Calu3 (cell line): ENCODE measurements at regions not wholly inside any gene's neighbourhood (a gene's known extent, or its start where the extent isn't known, plus 50 kb on each side); places are given as distances from the start of the nearest gene placed in this dataset.

Experiments used
- BruUV-seq: library from RNA; stranded (reverse); fragments of 400-500 nt; replicated peaks from 2 replicates; lab custom pipeline; 2021; lab: Mats Ljungman, UMichigan
- CTCF ChIA-PET: fragments of 300-600 bp; sonication (Branson Sonifier 250); formaldehyde crosslinking; loops from one replicate; lab custom pipeline; 2022; ENCODE audit warnings: antibody characterized with exemption; lab: Charles Lee
- DNase-seq: peaks from one replicate; pipeline ENCODE4 v3.0.0; 2022
- H3K27ac Mint-ChIP-seq: one replicate; pipeline ENCODE4 v1.8.0; 2022; ENCODE audit warnings: mixed read lengths; ENCODE audit not compliant: unreplicated experiment
- H3K27me3 Mint-ChIP-seq: one replicate; pipeline ENCODE4 v1.8.0; 2022; ENCODE audit warnings: mixed read lengths; ENCODE audit not compliant: unreplicated experiment
- H3K36me3 Mint-ChIP-seq: one replicate; pipeline ENCODE4 v1.8.0; 2022; ENCODE audit warnings: mild to moderate bottlenecking, moderate library complexity, mixed read lengths; ENCODE audit not compliant: insufficient read depth, unreplicated experiment
- H3K4me1 Mint-ChIP-seq: one replicate; pipeline ENCODE4 v1.8.0; 2022; ENCODE audit warnings: mild to moderate bottlenecking, low read depth, mixed read lengths; ENCODE audit not compliant: unreplicated experiment
- H3K4me3 Mint-ChIP-seq: one replicate; pipeline ENCODE4 v1.8.0; 2022; ENCODE audit warnings: mild to moderate bottlenecking, low read depth, moderate library complexity, mixed read lengths; ENCODE audit not compliant: unreplicated experiment
- H3K9me3 Mint-ChIP-seq: one replicate; pipeline ENCODE4 v1.8.0; 2022; ENCODE audit warnings: low read depth, mixed read lengths; ENCODE audit not compliant: unreplicated experiment
- intact Hi-C: fragments of 100-400 bp; cut with micrococcal nuclease; formaldehyde crosslinking; loops from one replicate; pipeline ENCODE4 v1.10.0; 2022; ENCODE audit not compliant: unreplicated experiment
- TF ChIP-seq, protein P1 (sequence below): fragments of 200-600 bp; IDR thresholded peaks from one replicate; pipeline ENCODE4 v1.8.0; 2022; ENCODE audit warnings: antibody characterized with exemption; ENCODE audit not compliant: unreplicated experiment

DNA sequence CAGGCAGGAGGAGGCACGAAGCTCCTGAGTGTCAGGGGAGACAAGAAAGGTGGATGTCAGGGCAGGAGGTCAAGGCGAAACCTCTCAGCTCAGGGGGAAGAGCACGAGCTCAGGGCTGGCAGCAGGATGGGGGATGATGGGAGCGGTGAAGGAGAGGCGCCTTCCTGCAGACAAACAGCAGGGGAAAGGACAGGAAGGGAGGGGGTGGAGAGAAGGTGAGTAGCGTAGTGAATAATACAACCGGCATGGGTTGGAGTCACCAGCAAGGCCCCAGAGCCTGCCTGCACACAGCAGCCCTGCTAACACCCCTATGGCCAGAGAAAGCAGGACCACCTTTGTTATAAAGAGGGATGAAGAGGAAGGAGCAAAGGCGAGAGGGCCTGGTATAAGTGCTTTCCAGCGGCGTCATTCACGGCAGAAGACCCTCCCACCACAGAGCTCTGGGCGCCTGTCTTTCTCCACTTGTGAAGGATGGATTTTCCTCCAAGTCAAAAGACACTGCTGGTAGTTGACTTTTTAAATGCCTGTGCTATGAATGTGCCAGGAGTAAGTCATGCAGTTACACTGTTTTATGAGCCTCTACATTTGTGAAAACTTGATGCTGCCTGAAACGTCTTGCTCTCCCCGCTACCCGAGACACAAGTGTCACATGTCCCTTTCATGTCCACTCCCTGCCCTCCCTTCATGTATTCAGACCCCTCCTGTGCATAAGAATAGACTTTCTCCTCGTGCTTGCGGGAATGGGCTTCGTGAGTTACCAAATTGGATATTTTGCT is 84.8 kb upstream of the IRX1 start:
- TF ChIP-seq, protein P1, sequence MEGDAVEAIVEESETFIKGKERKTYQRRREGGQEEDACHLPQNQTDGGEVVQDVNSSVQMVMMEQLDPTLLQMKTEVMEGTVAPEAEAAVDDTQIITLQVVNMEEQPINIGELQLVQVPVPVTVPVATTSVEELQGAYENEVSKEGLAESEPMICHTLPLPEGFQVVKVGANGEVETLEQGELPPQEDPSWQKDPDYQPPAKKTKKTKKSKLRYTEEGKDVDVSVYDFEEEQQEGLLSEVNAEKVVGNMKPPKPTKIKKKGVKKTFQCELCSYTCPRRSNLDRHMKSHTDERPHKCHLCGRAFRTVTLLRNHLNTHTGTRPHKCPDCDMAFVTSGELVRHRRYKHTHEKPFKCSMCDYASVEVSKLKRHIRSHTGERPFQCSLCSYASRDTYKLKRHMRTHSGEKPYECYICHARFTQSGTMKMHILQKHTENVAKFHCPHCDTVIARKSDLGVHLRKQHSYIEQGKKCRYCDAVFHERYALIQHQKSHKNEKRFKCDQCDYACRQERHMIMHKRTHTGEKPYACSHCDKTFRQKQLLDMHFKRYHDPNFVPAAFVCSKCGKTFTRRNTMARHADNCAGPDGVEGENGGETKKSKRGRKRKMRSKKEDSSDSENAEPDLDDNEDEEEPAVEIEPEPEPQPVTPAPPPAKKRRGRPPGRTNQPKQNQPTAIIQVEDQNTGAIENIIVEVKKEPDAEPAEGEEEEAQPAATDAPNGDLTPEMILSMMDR: no peak
- CTCF ChIA-PET: no interaction called here
- DNase-seq: no peak
- no TSS peak for BruUV-seq
- Mint-ChIP-seq H3K27me3 (no peaks in the 10 kb centered on the region), H3K4me1 (no peaks in the 10 kb centered on the region), H3K4me3 (no peak overlapping the region), H3K9me3 (peaks cover 5% of the 10 kb centered on the region), H3K27ac (no peak overlapping the region), H3K36me3 (no peaks in the 10 kb centered on the region)
- intact Hi-C loops: no loop called here

DNA sequence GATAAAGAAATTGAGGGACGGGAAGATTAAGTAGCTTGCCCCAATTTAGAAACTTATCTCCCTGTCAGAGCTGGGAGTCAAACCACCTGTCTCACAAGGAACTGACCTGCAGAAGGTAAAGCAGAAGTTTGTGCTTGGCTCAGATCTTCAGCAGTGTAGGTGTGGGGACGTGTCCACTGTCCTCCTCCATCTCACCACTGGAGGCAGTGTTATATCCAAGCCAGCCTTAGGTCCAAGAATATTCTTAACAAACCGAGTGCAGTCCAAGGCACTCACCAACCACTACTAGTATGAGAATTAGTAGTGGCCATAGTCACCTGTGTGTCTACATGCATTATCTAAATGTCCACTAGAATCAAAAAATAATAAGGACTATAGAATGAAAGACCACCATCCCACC is 86.3 kb upstream of the IRX1 start:
- Mint-ChIP-seq H3K36me3 (no peaks in the 10 kb centered on the region), H3K4me1 (no peaks in the 10 kb centered on the region), H3K27me3 (no peaks in the 10 kb centered on the region), H3K9me3 (peaks cover 8% of the 10 kb centered on the region), H3K4me3 (no peak overlapping the region), H3K27ac (no peak overlapping the region)
- no peak for DNase-seq
- CTCF ChIA-PET: no interaction called here
- TF ChIP-seq, protein P1: no peak
- BruUV-seq: no TSS peak
- intact Hi-C loops: no loop called here

DNA sequence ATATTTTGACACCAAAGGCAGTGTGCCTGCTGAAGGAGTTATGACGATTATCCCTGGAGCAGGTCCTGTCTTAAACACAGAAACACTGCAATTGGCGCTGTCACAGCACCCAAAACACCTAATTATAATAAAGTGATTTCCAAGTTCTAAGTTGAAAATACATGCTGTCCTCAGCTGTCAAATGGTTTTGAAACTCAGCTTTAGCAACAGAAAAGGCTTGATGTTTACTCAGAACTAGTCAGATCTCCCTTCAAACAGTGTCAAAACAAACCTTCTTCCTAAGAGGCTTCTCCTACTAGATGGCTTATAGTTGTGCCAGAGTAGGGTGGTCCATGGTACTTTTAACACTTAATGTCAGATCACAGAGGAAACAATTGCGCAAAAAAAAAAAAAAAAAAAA is 87.2 kb upstream of the IRX1 start:
- DNase-seq: no peak
- CTCF ChIA-PET: no interaction called here
- H3K4me1 Mint-ChIP-seq: no peaks in the 10 kb centered on the region

DNA sequence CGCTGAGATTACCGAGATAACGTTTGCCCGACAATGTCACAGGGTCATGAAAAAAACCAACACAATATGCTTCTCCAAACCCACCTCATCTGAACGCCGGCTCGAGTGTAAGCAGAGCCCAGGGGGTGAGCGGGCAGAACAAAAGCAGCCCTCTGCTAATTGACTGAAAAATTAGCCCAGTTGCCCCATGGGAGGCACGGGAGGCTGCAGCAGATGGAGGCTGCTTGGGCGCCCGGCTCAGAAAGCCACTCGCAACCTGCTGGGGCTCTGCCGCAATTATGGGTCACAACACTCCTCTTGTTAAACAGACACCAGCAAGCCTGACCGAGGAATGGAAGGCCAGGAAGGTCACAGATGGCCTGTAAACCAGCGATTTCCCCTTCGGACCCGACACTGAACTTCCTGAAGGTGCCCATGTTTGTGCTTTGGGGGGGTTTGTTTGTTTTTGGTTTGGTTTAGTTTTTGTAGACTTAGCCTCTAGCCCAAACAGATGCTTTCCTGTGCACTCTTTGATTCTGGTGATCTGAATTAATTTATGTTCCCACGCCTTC is 104.6 kb upstream of the IRX1 start:
- CTCF ChIA-PET: no interaction called here
- no peaks in the 10 kb centered on the region for H3K4me1 Mint-ChIP-seq
- TF ChIP-seq, protein P1: no peak
- H3K36me3 Mint-ChIP-seq: no peaks in the 10 kb centered on the region
- BruUV-seq: no TSS peak
- H3K27ac Mint-ChIP-seq: no peak overlapping the region
- no peak overlapping the region for H3K4me3 Mint-ChIP-seq
- intact Hi-C loops: no loop called here
- no peaks in the 10 kb centered on the region for H3K27me3 Mint-ChIP-seq
- H3K9me3 Mint-ChIP-seq: peaks cover 27% of the 10 kb centered on the region
- DNase-seq: no peak

More for the DNA sequence above, 87.2 kb upstream of the IRX1 start:
- Mint-ChIP-seq H3K36me3 (no peaks in the 10 kb centered on the region), H3K9me3 (peaks cover 11% of the 10 kb centered on the region), H3K27me3 (no peaks in the 10 kb centered on the region), H3K4me3 (no peak overlapping the region), H3K27ac (no peak overlapping the region)
- TF ChIP-seq, protein P1: no peak
- intact Hi-C loops: no loop called here
- BruUV-seq: no TSS peak
